HCT116 (cell line): ENCODE measurements at regions not wholly inside any gene's neighbourhood (a gene's known extent, or its start where the extent isn't known, plus 50 kb on each side); places are given as distances from the start of the nearest gene placed in this dataset.

Source experiments
- EGR1 ChIP-seq: IDR thresholded peaks from 2 replicates; pipeline ENCODE4 v1.6.1; 2012; ENCODE audit warnings: low read depth
- POLR2AphosphoS5 ChIP-seq: IDR thresholded peaks from 2 replicates; pipeline ENCODE4 v1.6.1; 2011; ENCODE audit warnings: mild to moderate bottlenecking, low read depth, low read length, moderate library complexity
- RAD21 ChIP-seq: IDR thresholded peaks from 2 replicates; pipeline ENCODE4 v1.6.1; 2012; ENCODE audit warnings: low read depth, mild to moderate bottlenecking
- SRF ChIP-seq: IDR thresholded peaks from 2 replicates; pipeline ENCODE4 v1.6.1; 2012; ENCODE audit warnings: low read depth
- YY1 ChIP-seq: IDR thresholded peaks from 2 replicates; pipeline ENCODE4 v1.6.1; 2011; ENCODE audit warnings: low read length, low read depth, moderate library complexity, mild to moderate bottlenecking; ENCODE audit not compliant: insufficient replicate concordance; ENCODE audit errors: extremely low read depth
- ZFX ChIP-seq: fragments of 450-650 bp; IDR thresholded peaks from 2 replicates; pipeline ENCODE4 v1.6.1; 2017
- TF ChIP-seq, protein P1 (sequence below), 3 experiments: fragments of 200-600 bp in 1 of 3; sonication (generic) in 1 of 3; IDR thresholded peaks in 2 of 3; conservative IDR thresholded peaks in 1 of 3; 2 replicates each; pipeline ENCODE4 v1.5.1; 2012 to 2017; ENCODE audit warnings: low read depth in 2 of 3, low read length in 2 of 3, antibody characterized with exemption in 1 of 3, borderline replicate concordance in 1 of 3, control low read depth in 1 of 3, mild to moderate bottlenecking in 1 of 3, mixed read lengths in 1 of 3, mixed run types in 1 of 3, moderate library complexity in 1 of 3; ENCODE audit not compliant: insufficient read depth in 1 of 3

DNA sequence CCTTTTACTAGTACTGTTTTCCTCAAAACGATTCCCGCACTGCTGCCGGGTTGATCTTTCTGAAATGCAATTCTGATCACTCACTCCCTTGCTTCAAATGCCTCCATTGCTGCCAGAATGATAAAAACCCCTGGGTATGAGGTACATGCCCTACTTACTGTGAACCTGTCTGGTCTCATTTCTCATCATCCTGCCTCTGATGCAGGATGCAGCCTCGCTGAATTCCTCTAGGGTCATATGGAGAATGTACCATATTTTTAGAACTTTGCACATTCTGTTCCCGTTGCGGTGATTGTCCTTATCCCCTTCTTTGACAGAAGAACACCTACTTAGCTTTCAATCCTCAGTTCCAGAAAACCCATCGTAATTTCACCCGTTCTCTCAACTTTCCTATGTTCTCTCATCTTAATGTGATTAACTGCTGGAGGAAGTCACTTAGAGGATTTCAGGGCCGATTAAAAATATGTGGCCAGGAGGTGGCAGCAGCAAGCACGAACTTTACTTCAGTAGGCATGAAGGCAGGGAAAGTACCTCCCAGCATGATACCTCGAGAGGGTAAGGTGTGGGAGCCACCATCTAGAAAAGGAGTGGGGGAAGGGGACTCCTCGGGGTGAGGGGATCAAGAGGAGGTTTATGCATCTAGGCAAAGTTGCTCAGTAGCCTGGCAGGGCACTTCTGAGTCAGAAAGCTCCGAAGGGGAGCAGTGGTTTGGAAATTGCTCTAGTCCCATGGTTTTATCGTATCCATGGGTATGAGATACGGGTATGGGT lies 361.5 kb upstream of the ZP4 start:
- TF ChIP-seq, protein P1, sequence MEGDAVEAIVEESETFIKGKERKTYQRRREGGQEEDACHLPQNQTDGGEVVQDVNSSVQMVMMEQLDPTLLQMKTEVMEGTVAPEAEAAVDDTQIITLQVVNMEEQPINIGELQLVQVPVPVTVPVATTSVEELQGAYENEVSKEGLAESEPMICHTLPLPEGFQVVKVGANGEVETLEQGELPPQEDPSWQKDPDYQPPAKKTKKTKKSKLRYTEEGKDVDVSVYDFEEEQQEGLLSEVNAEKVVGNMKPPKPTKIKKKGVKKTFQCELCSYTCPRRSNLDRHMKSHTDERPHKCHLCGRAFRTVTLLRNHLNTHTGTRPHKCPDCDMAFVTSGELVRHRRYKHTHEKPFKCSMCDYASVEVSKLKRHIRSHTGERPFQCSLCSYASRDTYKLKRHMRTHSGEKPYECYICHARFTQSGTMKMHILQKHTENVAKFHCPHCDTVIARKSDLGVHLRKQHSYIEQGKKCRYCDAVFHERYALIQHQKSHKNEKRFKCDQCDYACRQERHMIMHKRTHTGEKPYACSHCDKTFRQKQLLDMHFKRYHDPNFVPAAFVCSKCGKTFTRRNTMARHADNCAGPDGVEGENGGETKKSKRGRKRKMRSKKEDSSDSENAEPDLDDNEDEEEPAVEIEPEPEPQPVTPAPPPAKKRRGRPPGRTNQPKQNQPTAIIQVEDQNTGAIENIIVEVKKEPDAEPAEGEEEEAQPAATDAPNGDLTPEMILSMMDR (IDR thresholded peaks at IDR 0.05 in 2 of 3, conservative IDR thresholded peaks at IDR 0.05 in 1 of 3; ENCODE audit: borderline replicate concordance in 1 of 3, insufficient read depth in 1 of 3, low read depth in 2 of 3, low read length in 2 of 3) = peak in 1 of 3 experiments; percentile 25; a peak in 1 of 6 replicates
- TF ChIP-seq RAD21 (no peak), ZFX (no peak), POLR2AphosphoS5 (no peak), SRF (no peak), EGR1 (no peak), YY1 (no peak)
